Naive thymus-derived CD8-positive, alpha-beta T cell (primary cell): ENCODE measurements at regions not wholly inside any gene's neighbourhood (a gene's known extent, or its start where the extent isn't known, plus 50 kb on each side); places are given as distances from the start of the nearest gene placed in this dataset.
A peak's percentile ranks its signal among the peaks of the same experiment; 100 is the strongest.
"Not testable (repeated sequence)": the region's sequence is repeated elsewhere in the genome, so short reads cannot be mapped to it uniquely, and the experiment has no call there.

Experiments used
- ATAC-seq, 2 donors: fragments of 150-1000 bp; cut with Tn5 transposase in 1 of 2; sonication (Bioruptor Pico), chemical (Tn5 transposase) in 1 of 2; 1 replicate in 1 of 2; 2 replicates in 1 of 2; pipeline ENCODE4 v1.10.0; 2021; ENCODE audit warnings: mild to moderate bottlenecking in 2 of 2, moderate library complexity in 2 of 2
- POLR2A ChIA-PET: fragments of 350-600 bp; sonication (Branson Sonifier 250); formaldehyde crosslinking; loops from one replicate; lab custom pipeline; 2021; ENCODE audit warnings: antibody characterized with exemption; lab: Charles Lee
- DNase-seq, 10 donors: peaks; one replicate each; pipeline versions ENCODE4 v3.0.0 to v3.0.0-alpha.2; 2020 to 2022
- H3K27ac Mint-ChIP-seq, 10 donors: one replicate each; pipeline ENCODE4 v1.8.0; 2020 to 2022; ENCODE audit warnings: mild to moderate bottlenecking in 10 of 10, mixed read lengths in 10 of 10, moderate library complexity in 4 of 10, inconsistent platforms in 1 of 10
- H3K27me3 Mint-ChIP-seq, 5 donors: one replicate each; pipeline ENCODE4 v1.8.0; 2021 to 2022; ENCODE audit warnings: mixed read lengths in 5 of 5
- H3K36me3 Mint-ChIP-seq, 3 donors: one replicate each; pipeline ENCODE4 v1.8.0; 2020 to 2022; ENCODE audit warnings: mixed read lengths in 3 of 3, mild to moderate bottlenecking in 2 of 3, inconsistent platforms in 1 of 3
- H3K4me1 Mint-ChIP-seq, 4 donors: one replicate each; pipeline ENCODE4 v1.8.0; 2021 to 2022; ENCODE audit warnings: mixed read lengths in 4 of 4
- H3K4me3 Mint-ChIP-seq, 10 donors: one replicate each; pipeline ENCODE4 v1.8.0; 2020 to 2022; ENCODE audit warnings: mild to moderate bottlenecking in 10 of 10, mixed read lengths in 10 of 10, moderate library complexity in 6 of 10, inconsistent platforms in 1 of 10
- H3K9me3 Mint-ChIP-seq, 9 donors: one replicate each; pipeline ENCODE4 v1.8.0; 2020 to 2022; ENCODE audit warnings: mixed read lengths in 9 of 9, mild to moderate bottlenecking in 3 of 9, inconsistent platforms in 1 of 9, moderate library complexity in 1 of 9

DNA sequence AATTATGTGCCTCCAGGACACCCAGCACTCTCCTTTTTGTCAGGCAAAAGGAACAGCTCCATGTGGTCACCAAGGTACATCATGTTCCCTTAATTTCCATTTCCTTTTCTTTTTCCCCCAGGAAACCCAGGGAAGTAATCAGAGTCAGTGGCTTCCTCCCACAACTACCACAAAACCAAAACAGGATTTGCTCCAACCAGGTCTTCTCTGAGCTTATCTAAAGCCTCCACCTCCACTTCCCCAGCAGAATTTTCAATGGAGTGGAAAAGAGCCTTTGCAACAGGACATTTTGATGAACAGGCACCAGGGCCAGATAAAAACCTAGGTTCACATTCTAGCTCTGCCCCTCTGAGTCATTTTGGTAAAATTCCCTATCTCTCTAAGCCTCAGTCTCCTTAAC lies 154.3 kb downstream of the NR2F2 start:
- DNase-seq: no peak
- POLR2A ChIA-PET: no interaction called here
- no peaks in the 10 kb centered on the region for H3K4me1 Mint-ChIP-seq
- no peak overlapping the region for H3K4me3 Mint-ChIP-seq
- H3K27me3 Mint-ChIP-seq: peaks cover 0 to 31% (median 5%) of the 10 kb centered on the region in 5 donors
- peaks cover 0 to 4% (median 0%) of the 10 kb centered on the region in 9 donors for H3K9me3 Mint-ChIP-seq
- ATAC-seq: no peak
- no peaks in the 10 kb centered on the region for H3K36me3 Mint-ChIP-seq
- no peak overlapping the region for H3K27ac Mint-ChIP-seq

DNA sequence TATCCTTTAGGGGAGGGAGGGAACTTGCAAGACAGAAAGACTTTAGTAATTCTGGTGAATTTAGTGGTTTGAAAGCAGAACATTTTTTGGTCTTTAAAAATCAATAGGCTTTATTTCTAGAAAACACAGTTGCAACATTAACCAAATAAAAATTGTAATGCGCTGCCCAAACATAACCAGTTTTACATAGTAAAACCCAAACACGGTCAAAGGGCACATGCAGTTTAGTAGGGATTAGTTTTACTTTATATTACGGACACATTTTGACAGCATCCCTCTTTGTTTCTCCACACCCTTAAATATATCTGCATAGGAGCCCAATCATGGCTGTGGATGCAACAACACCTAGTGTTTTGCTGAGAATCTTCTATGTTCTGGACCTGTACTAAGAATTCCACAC lies 156.7 kb downstream of the NR2F2 start:
- Mint-ChIP-seq H3K27ac (no peak overlapping the region), H3K36me3 (no peaks in the 10 kb centered on the region), H3K4me1 (no peaks in the 10 kb centered on the region), H3K9me3 (peaks cover 0 to 4% (median 0%) of the 10 kb centered on the region in 9 donors), H3K4me3 (no peak overlapping the region), H3K27me3 (peaks cover 4 to 37% (median 8%) of the 10 kb centered on the region in 5 donors)
- no peak for ATAC-seq
- POLR2A ChIA-PET: no interaction called here
- DNase-seq: no peak

GRCh38 chr15:96491066-96491699 lies 160.7 kb downstream of the NR2F2 start:
- DNase-seq, H3K36me3 Mint-ChIP-seq, H3K4me1 Mint-ChIP-seq, POLR2A ChIA-PET, ATAC-seq, H3K4me3 Mint-ChIP-seq, H3K9me3 Mint-ChIP-seq: not testable (repeated sequence)
- peak overlapping the region in 1 of 10 donors; percentile 58 for H3K27ac Mint-ChIP-seq
- H3K27me3 Mint-ChIP-seq: peaks cover 8 to 49% (median 13%) of the 10 kb centered on the region in 5 donors

- H3K36me3 Mint-ChIP-seq, POLR2A ChIA-PET, DNase-seq, ATAC-seq, H3K9me3 Mint-ChIP-seq, H3K27ac Mint-ChIP-seq, H3K4me3 Mint-ChIP-seq, H3K4me1 Mint-ChIP-seq: not testable (repeated sequence)
- peaks cover 10 to 56% (median 13%) of the 10 kb centered on the region in 5 donors for H3K27me3 Mint-ChIP-seq
Measured at GRCh38 chr15:96491700-96492644, 161.5 kb downstream of the NR2F2 start.

DNA sequence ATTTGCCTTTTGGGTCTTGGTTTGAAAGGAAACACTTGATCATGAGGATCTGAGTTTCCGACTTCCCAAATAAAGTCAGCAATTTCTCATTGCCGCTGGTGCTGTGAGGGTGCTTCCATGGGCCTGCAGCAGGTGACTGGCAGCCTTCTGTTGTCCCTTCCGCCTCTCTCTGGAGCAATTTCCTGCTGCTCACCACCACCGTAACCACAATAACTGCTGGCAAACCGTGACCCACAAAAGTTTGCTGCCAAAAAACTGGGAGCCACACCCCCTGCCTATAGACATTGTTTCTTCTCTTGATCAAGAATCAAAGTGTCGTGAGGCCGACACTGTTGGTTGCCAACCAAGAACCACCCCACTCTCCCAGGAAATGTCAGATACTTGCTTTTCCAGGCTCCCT lies 164.0 kb downstream of the NR2F2 start:
- POLR2A ChIA-PET: no interaction called here
- H3K9me3 Mint-ChIP-seq: peaks cover 0 to 8% (median 2%) of the 10 kb centered on the region in 9 donors
- no peak overlapping the region for H3K27ac Mint-ChIP-seq
- H3K4me3 Mint-ChIP-seq: no peak overlapping the region
- no peak for ATAC-seq
- peaks cover 10 to 55% (median 13%) of the 10 kb centered on the region in 5 donors for H3K27me3 Mint-ChIP-seq
- no peaks in the 10 kb centered on the region for H3K36me3 Mint-ChIP-seq
- DNase-seq: no peak
- H3K4me1 Mint-ChIP-seq: no peaks in the 10 kb centered on the region

GRCh38 chr15:96495386-96495785 lies 164.9 kb downstream of the NR2F2 start:
- Mint-ChIP-seq H3K27me3 (peaks cover 5 to 46% (median 13%) of the 10 kb centered on the region in 5 donors), H3K4me3 (no peak overlapping the region), H3K27ac (no peak overlapping the region), H3K4me1 (no peaks in the 10 kb centered on the region), H3K9me3 (peaks cover 0 to 8% (median 2%) of the 10 kb centered on the region in 9 donors), H3K36me3 (no peaks in the 10 kb centered on the region)
- no peak for DNase-seq
- ATAC-seq: no peak
- POLR2A ChIA-PET: no interaction called here

- Mint-ChIP-seq H3K36me3 (no peaks in the 10 kb centered on the region), H3K9me3 (peaks cover 0 to 8% (median 3%) of the 10 kb centered on the region in 9 donors), H3K4me3 (no peak overlapping the region), H3K27ac (no peak overlapping the region), H3K27me3 (peaks cover 2 to 32% (median 8%) of the 10 kb centered on the region in 5 donors), H3K4me1 (no peaks in the 10 kb centered on the region)
- ATAC-seq (no peak), DNase-seq (no peak)
- POLR2A ChIA-PET: no interaction called here
Measured at GRCh38 chr15:96497951-96498350, 167.5 kb downstream of the NR2F2 start.

DNA sequence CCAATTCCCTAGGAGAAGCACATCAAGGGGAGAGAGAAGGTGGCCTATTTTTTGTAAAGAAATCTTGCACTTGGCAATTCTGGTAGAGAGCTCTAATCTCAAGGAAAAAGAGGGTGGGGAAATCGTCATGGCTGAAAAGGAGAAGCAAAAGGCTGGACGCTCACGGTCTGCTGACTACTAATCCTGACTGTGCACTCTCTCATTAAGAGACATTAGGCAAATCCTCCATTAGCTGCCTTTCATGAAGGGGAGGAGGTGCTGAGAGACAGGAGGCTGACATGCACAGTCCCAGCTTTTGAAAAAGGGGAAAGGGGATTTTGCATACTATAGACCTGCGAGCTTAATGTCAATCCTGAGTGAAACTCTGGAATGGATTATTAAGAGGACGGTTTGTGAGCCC lies 170.0 kb downstream of the NR2F2 start:
- DNase-seq (no peak), ATAC-seq (no peak)
- Mint-ChIP-seq H3K9me3 (peaks cover 0 to 4% (median 0%) of the 10 kb centered on the region in 9 donors), H3K4me3 (no peak overlapping the region), H3K36me3 (no peaks in the 10 kb centered on the region), H3K27me3 (peaks cover 3 to 20% (median 6%) of the 10 kb centered on the region in 5 donors), H3K27ac (no peak overlapping the region), H3K4me1 (no peaks in the 10 kb centered on the region)
- POLR2A ChIA-PET: no interaction called here

GRCh38 chr15:96501362-96501761 lies 170.9 kb downstream of the NR2F2 start:
- H3K4me3 Mint-ChIP-seq: no peak overlapping the region
- no peak for DNase-seq
- no peaks in the 10 kb centered on the region for H3K4me1 Mint-ChIP-seq
- peaks cover 0 to 4% (median 0%) of the 10 kb centered on the region in 9 donors for H3K9me3 Mint-ChIP-seq
- no peak for ATAC-seq
- peaks cover 3 to 20% (median 7%) of the 10 kb centered on the region in 5 donors for H3K27me3 Mint-ChIP-seq
- no peak overlapping the region for H3K27ac Mint-ChIP-seq
- no peaks in the 10 kb centered on the region for H3K36me3 Mint-ChIP-seq
- POLR2A ChIA-PET: no interaction called here

DNA sequence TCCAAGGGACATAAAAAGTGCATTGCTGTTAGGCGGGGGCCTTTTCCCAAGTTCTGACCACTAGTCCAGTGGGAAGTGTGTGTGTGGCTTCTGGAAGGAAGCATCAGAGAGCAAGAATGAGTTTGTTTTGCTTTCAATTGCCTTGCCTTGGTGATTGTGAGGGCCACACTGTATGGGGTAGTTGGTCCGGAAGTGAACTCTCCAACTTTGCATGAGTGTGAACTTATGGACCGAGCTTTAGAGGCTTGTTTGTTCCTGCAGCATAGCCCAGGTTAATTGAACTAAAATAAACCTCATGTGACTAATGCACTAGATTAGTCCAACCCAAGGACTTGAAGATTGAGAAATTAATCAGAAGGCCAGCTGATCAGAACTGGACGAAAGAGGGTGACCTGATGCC lies 171.7 kb downstream of the NR2F2 start:
- Mint-ChIP-seq H3K27me3 (peaks cover 1 to 11% (median 4%) of the 10 kb centered on the region in 5 donors), H3K4me1 (no peaks in the 10 kb centered on the region), H3K4me3 (no peak overlapping the region), H3K27ac (no peak overlapping the region), H3K36me3 (no peaks in the 10 kb centered on the region), H3K9me3 (peaks cover 0 to 3% (median 0%) of the 10 kb centered on the region in 9 donors)
- DNase-seq: no peak
- no peak for ATAC-seq
- POLR2A ChIA-PET: no interaction called here

DNA sequence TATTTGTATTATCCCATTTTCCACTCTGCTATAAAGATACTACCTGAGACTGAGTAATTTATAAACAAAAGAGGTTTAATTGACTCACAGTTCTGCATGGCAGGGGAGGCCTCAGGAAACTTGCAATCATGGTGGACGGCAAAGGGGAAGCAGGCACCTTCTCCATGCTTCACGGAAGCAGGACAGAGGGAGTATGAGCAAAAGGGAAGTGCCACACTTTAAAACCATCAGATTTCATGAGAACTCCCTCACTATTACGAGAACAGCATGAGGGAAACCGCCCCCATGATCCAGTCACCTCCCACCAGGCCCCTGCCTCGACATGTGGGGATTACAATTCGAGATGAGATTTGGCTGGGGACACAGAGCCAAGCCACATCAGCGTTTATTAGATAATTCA lies 172.8 kb downstream of the NR2F2 start:
- H3K27ac Mint-ChIP-seq: no peak overlapping the region
- peaks cover 0 to 9% (median 3%) of the 10 kb centered on the region in 5 donors for H3K27me3 Mint-ChIP-seq
- peaks cover 0 to 3% (median 0%) of the 10 kb centered on the region in 9 donors for H3K9me3 Mint-ChIP-seq
- H3K4me3 Mint-ChIP-seq: no peak overlapping the region
- H3K36me3 Mint-ChIP-seq: no peaks in the 10 kb centered on the region
- H3K4me1 Mint-ChIP-seq: no peaks in the 10 kb centered on the region
- ATAC-seq (no peak), DNase-seq (no peak)
- POLR2A ChIA-PET: no interaction called here

- POLR2A ChIA-PET: no interaction called here
- DNase-seq (no peak), ATAC-seq (no peak)
- H3K27me3 Mint-ChIP-seq: peaks cover 0 to 6% (median 3%) of the 10 kb centered on the region in 5 donors
- peaks cover 0 to 2% (median 0%) of the 10 kb centered on the region in 9 donors for H3K9me3 Mint-ChIP-seq
- H3K27ac Mint-ChIP-seq: no peak overlapping the region
- no peak overlapping the region for H3K4me3 Mint-ChIP-seq
- no peaks in the 10 kb centered on the region for H3K36me3 Mint-ChIP-seq
- no peaks in the 10 kb centered on the region for H3K4me1 Mint-ChIP-seq
Measured at GRCh38 chr15:96504371-96504770, 173.9 kb downstream of the NR2F2 start.

GRCh38 chr15:96505014-96505413 lies 174.5 kb downstream of the NR2F2 start:
- peaks cover 0 to 2% (median 0%) of the 10 kb centered on the region in 9 donors for H3K9me3 Mint-ChIP-seq
- POLR2A ChIA-PET: no interaction called here

More at GRCh38 chr15:96505014-96505413, 174.5 kb downstream of the NR2F2 start:
- H3K36me3 Mint-ChIP-seq: no peaks in the 10 kb centered on the region
- ATAC-seq: no peak
- no peak overlapping the region for H3K4me3 Mint-ChIP-seq
- no peak overlapping the region for H3K27ac Mint-ChIP-seq
- H3K27me3 Mint-ChIP-seq: peaks cover 0 to 6% (median 3%) of the 10 kb centered on the region in 5 donors
- H3K4me1 Mint-ChIP-seq: no peaks in the 10 kb centered on the region
- no peak for DNase-seq
